Mesenchymal stem cell (in vitro differentiated cells and primary cell): ENCODE measurements at regions not wholly inside any gene's neighbourhood (a gene's known extent, or its start where the extent isn't known, plus 50 kb on each side); places are given as distances from the start of the nearest gene placed in this dataset.
A peak's percentile ranks its signal among the peaks of the same experiment; 100 is the strongest.

Experiments
- DNase-seq: peaks from one replicate; pipeline ENCODE4 v3.0.0-alpha.2; 2013
- H2AFZ ChIP-seq: one replicate; pipeline ENCODE4 v1.6.1; 2013; ENCODE audit warnings: low read depth, mild to moderate bottlenecking, control low read depth, inconsistent platforms, low read length, moderate library complexity
- H2AK5ac ChIP-seq: 2 replicates; pipeline ENCODE4 v1.6.1; 2013; ENCODE audit warnings: low read length, moderate library complexity, mild to moderate bottlenecking, inconsistent platforms; ENCODE audit not compliant: severe bottlenecking
- H2BK120ac ChIP-seq: one replicate; pipeline ENCODE4 v1.6.1; 2013; ENCODE audit warnings: low read depth, mild to moderate bottlenecking, inconsistent platforms, low read length, moderate library complexity
- H2BK12ac ChIP-seq, 2 experiments: one replicate each; pipeline ENCODE4 v1.6.1; 2013; ENCODE audit warnings: inconsistent platforms in 2 of 2, low read length in 2 of 2, mild to moderate bottlenecking in 2 of 2, moderate library complexity in 2 of 2, control low read depth in 1 of 2
- H2BK15ac ChIP-seq: one replicate; pipeline ENCODE4 v1.6.1; 2013; ENCODE audit warnings: mild to moderate bottlenecking, low read depth, inconsistent platforms; ENCODE audit not compliant: poor library complexity, severe bottlenecking
- H2BK5ac ChIP-seq: 2 replicates; pipeline ENCODE4 v1.6.1; 2013; ENCODE audit warnings: low read depth, mild to moderate bottlenecking, low read length, control low read depth, inconsistent platforms; ENCODE audit not compliant: poor library complexity, severe bottlenecking
- H3K14ac ChIP-seq, 2 experiments: one replicate each; pipeline ENCODE4 v1.6.1; 2013; ENCODE audit warnings: inconsistent platforms in 2 of 2, low read length in 2 of 2, control low read depth in 1 of 2, mild to moderate bottlenecking in 1 of 2, moderate library complexity in 1 of 2
- H3K18ac ChIP-seq, 2 experiments: one replicate each; pipeline ENCODE4 v1.6.1; 2013; ENCODE audit warnings: inconsistent platforms in 2 of 2, low read length in 2 of 2, control low read depth in 1 of 2, low read depth in 1 of 2, mild to moderate bottlenecking in 1 of 2
- H3K23ac ChIP-seq, 2 experiments: one replicate each; pipeline ENCODE4 v1.6.1; 2013; ENCODE audit warnings: inconsistent platforms in 2 of 2, low read length in 2 of 2, mild to moderate bottlenecking in 2 of 2, moderate library complexity in 2 of 2, control low read depth in 1 of 2
- H3K27ac ChIP-seq: 2 replicates; pipeline ENCODE4 v1.5.1; 2013; ENCODE audit warnings: mild to moderate bottlenecking, moderate library complexity, low read length, control low read depth, inconsistent platforms; ENCODE audit not compliant: poor library complexity, severe bottlenecking
- H3K27me3 ChIP-seq, 2 experiments: 2 replicates each; pipeline versions ENCODE4 v1.6.1 to v1.7.0; 2013; ENCODE audit warnings: low read length in 2 of 2, mild to moderate bottlenecking in 2 of 2, moderate library complexity in 2 of 2, control low read depth in 1 of 2, inconsistent platforms in 1 of 2; ENCODE audit not compliant: control insufficient read depth in 1 of 2, insufficient read depth in 1 of 2
- H3K36me3 ChIP-seq, 2 experiments: 2 replicates each; pipeline versions ENCODE4 v1.6.1 to v1.7.0; 2013; ENCODE audit warnings: low read length in 2 of 2, control low read depth in 1 of 2, inconsistent platforms in 1 of 2, low read depth in 1 of 2, mild to moderate bottlenecking in 1 of 2; ENCODE audit not compliant: insufficient read depth in 2 of 2, control insufficient read depth in 1 of 2
- H3K4ac ChIP-seq, 2 experiments: one replicate each; pipeline ENCODE4 v1.6.1; 2013; ENCODE audit warnings: inconsistent platforms in 2 of 2, low read length in 2 of 2, mild to moderate bottlenecking in 2 of 2, moderate library complexity in 2 of 2, control low read depth in 1 of 2, low read depth in 1 of 2
- H3K4me1 ChIP-seq: 2 replicates; pipeline ENCODE4 v1.6.1; 2013; ENCODE audit warnings: low read depth, low read length, control low read depth; ENCODE audit not compliant: control insufficient read depth, insufficient read depth
- H3K4me2 ChIP-seq: 2 replicates; pipeline ENCODE4 v1.6.1; 2013; ENCODE audit warnings: low read length, mild to moderate bottlenecking, inconsistent platforms; ENCODE audit not compliant: poor library complexity, severe bottlenecking
- H3K4me3 ChIP-seq, 2 experiments: 2 replicates each; pipeline versions ENCODE4 v1.5.1 to v1.7.0; 2013; ENCODE audit warnings: low read length in 2 of 2, mild to moderate bottlenecking in 2 of 2, control low read depth in 1 of 2, low read depth in 1 of 2; ENCODE audit not compliant: insufficient read depth in 1 of 2
- H3K79me1 ChIP-seq: replicated peaks from 2 replicates; pipeline ENCODE4 v1.6.1; 2013; ENCODE audit warnings: mild to moderate bottlenecking, control low read depth, low read length, inconsistent platforms; ENCODE audit not compliant: poor library complexity, severe bottlenecking
- H3K9ac ChIP-seq: 2 replicates; pipeline ENCODE4 v1.7.0; 2013; ENCODE audit warnings: mild to moderate bottlenecking, low read length, moderate library complexity
- H3K9me3 ChIP-seq: 2 replicates; pipeline ENCODE4 v1.7.0; 2013; ENCODE audit warnings: mild to moderate bottlenecking, low read length; ENCODE audit not compliant: control insufficient read depth
- H4K8ac ChIP-seq: one replicate; pipeline ENCODE4 v1.6.1; 2013; ENCODE audit warnings: inconsistent platforms, mild to moderate bottlenecking, low read length, moderate library complexity
- H4K91ac ChIP-seq: one replicate; pipeline ENCODE4 v1.6.1; 2013; ENCODE audit warnings: mild to moderate bottlenecking, low read length, inconsistent platforms
- WGBS: methylation state at CpG from one replicate; pipeline ENCODE4 v1.1.7; 2013; ENCODE audit warnings: mixed read lengths; 5-methylcytosine and 5-hydroxymethylcytosine counted together

- 77% methylated on average over 1 of the region's 2 CpGs for WGBS
- H4K8ac ChIP-seq = no peak overlapping the region
- no peak overlapping the region for H3K4ac ChIP-seq
- no peak overlapping the region for H3K4me2 ChIP-seq
- peaks cover 0 to 3% of the 10 kb centered on the region in 2 experiments for H3K36me3 ChIP-seq
- no peak for DNase-seq
- H3K18ac ChIP-seq = no peak overlapping the region
- H3K14ac ChIP-seq = no peak overlapping the region
- H3K9me3 ChIP-seq = no peaks in the 10 kb centered on the region
- H3K27ac ChIP-seq = no peak overlapping the region
- H2BK5ac ChIP-seq = no peak overlapping the region
- no peak overlapping the region for H3K23ac ChIP-seq
- no peak overlapping the region for H4K91ac ChIP-seq
- no peak overlapping the region for H3K9ac ChIP-seq
- no peak overlapping the region for H3K4me3 ChIP-seq
- peaks cover 10% of the 10 kb centered on the region for H3K4me1 ChIP-seq
- H2AFZ ChIP-seq = no peak overlapping the region
- H2AK5ac ChIP-seq = no peak overlapping the region
- no peaks in the 10 kb centered on the region for H3K27me3 ChIP-seq
- no peak overlapping the region for H2BK15ac ChIP-seq
- no peaks in the 10 kb centered on the region for H3K79me1 ChIP-seq
- no peak overlapping the region for H2BK12ac ChIP-seq
- H2BK120ac ChIP-seq = no peak overlapping the region
Measured at GRCh38 chr13:31950111-31950815, 81.3 kb upstream of the FRY start.

GRCh38 chr13:31951215-31951678, 80.3 kb upstream of the FRY start:
- H4K8ac ChIP-seq = peak overlapping the region; percentile 32
- H2AFZ ChIP-seq = no peak overlapping the region
- H2BK120ac ChIP-seq = no peak overlapping the region
- no peak overlapping the region for H4K91ac ChIP-seq
- no peak overlapping the region for H2BK15ac ChIP-seq
- no peak overlapping the region for H3K23ac ChIP-seq
- H3K27ac ChIP-seq = no peak overlapping the region
- no peak overlapping the region for H3K4me2 ChIP-seq
- peaks cover 0 to 3% of the 10 kb centered on the region in 2 experiments for H3K36me3 ChIP-seq
- WGBS = 58% methylated on average over 3 of the region's 3 CpGs
- H3K4me1 ChIP-seq = peaks cover 8% of the 10 kb centered on the region
- no peak overlapping the region for H2BK12ac ChIP-seq
- H3K27me3 ChIP-seq = no peaks in the 10 kb centered on the region
- H3K4ac ChIP-seq = no peak overlapping the region
- no peak overlapping the region for H2BK5ac ChIP-seq
- H3K4me3 ChIP-seq = no peak overlapping the region
- peak overlapping the region; percentile 1 for H2AK5ac ChIP-seq
- H3K79me1 ChIP-seq = no peaks in the 10 kb centered on the region
- DNase-seq = peak; percentile 82
- no peaks in the 10 kb centered on the region for H3K9me3 ChIP-seq
- H3K14ac ChIP-seq = no peak overlapping the region
- H3K18ac ChIP-seq = peak overlapping the region in 1 of 2 experiments; percentile 46
- H3K9ac ChIP-seq = no peak overlapping the region

- Histone ChIP-seq H3K27me3 (no peaks in the 10 kb centered on the region), H3K14ac (no peak overlapping the region), H2BK5ac (no peak overlapping the region), H3K18ac (no peak overlapping the region), H3K23ac (no peak overlapping the region), H4K91ac (no peak overlapping the region), H4K8ac (no peak overlapping the region), H3K4me2 (no peak overlapping the region), H2AFZ (no peak overlapping the region), H2AK5ac (no peak overlapping the region), H2BK120ac (no peak overlapping the region), H3K9ac (no peak overlapping the region), H3K27ac (no peak overlapping the region), H3K9me3 (no peaks in the 10 kb centered on the region), H3K36me3 (peaks cover 0 to 3% of the 10 kb centered on the region in 2 experiments), H3K4me3 (no peak overlapping the region), H2BK12ac (no peak overlapping the region), H3K79me1 (no peaks in the 10 kb centered on the region), H3K4ac (no peak overlapping the region), H2BK15ac (no peak overlapping the region), H3K4me1 (peaks cover 5% of the 10 kb centered on the region)
- no peak for DNase-seq
- 97% methylated on average over 40 of the region's 40 CpGs for WGBS
Measured at GRCh38 chr13:31952641-31953380, 78.8 kb upstream of the FRY start.

GRCh38 chr13:31955101-31955500, 76.5 kb upstream of the FRY start:
- no peak overlapping the region for H2BK12ac ChIP-seq
- no peak overlapping the region for H3K18ac ChIP-seq
- H2AFZ ChIP-seq = no peak overlapping the region
- H3K4me2 ChIP-seq = no peak overlapping the region
- peaks cover 1% of the 10 kb centered on the region for H3K4me1 ChIP-seq
- no peaks in the 10 kb centered on the region for H3K79me1 ChIP-seq
- no peaks in the 10 kb centered on the region for H3K36me3 ChIP-seq
- WGBS = no CpG with 5 or more reads among the region's 3 CpGs
- DNase-seq = no peak
- no peak overlapping the region for H4K91ac ChIP-seq
- H2BK15ac ChIP-seq = no peak overlapping the region
- H3K9ac ChIP-seq = no peak overlapping the region
- H4K8ac ChIP-seq = no peak overlapping the region
- no peak overlapping the region for H2AK5ac ChIP-seq
- no peaks in the 10 kb centered on the region for H3K9me3 ChIP-seq
- no peak overlapping the region for H3K23ac ChIP-seq
- no peak overlapping the region for H3K14ac ChIP-seq
- H2BK5ac ChIP-seq = no peak overlapping the region
- H3K4ac ChIP-seq = no peak overlapping the region
- H3K27ac ChIP-seq = no peak overlapping the region
- H3K4me3 ChIP-seq = no peak overlapping the region
- no peak overlapping the region for H2BK120ac ChIP-seq
- H3K27me3 ChIP-seq = no peaks in the 10 kb centered on the region
